GM12878 (cell line): ENCODE measurements at regions not wholly inside any gene's neighbourhood (a gene's known extent, or its start where the extent isn't known, plus 50 kb on each side); places are given as distances from the start of the nearest gene placed in this dataset.

Source experiments
- ATAC-seq: fragments of 200-7000 bp; cut with Tn5 transposase; 3 replicates; pipeline ENCODE4 v1.9.1; 2020; ENCODE audit warnings: mild to moderate bottlenecking, moderate library complexity
- BruUV-seq: library from RNA; stranded (reverse); fragments of 400-500 nt; replicated peaks from 2 replicates; lab custom pipeline; 2021; lab: Mats Ljungman, UMichigan
- CTCF ChIA-PET: fragments of 300-600 bp; sonication (Branson Sonifier 250); formaldehyde crosslinking; extraction: SDS; loops from one replicate; lab custom pipeline; 2021; ENCODE audit warnings: inconsistent platforms; lab: Yijun Ruan, JAX
- POLR2A ChIA-PET: fragments of 350-600 bp; formaldehyde crosslinking; extraction: SDS; loops from one replicate; lab custom pipeline; 2021; ENCODE audit warnings: inconsistent platforms; lab: Charles Lee
- RAD21 ChIA-PET: fragments of 300-600 bp; sonication (Branson Sonifier 250); formaldehyde crosslinking; loops from one replicate; lab custom pipeline; 2023; ENCODE audit warnings: antibody characterized with exemption; ENCODE audit not compliant: unreplicated experiment; lab: Charles Lee
- SMC1A ChIA-PET: fragments of 300-600 bp; sonication (Branson Sonifier 250); formaldehyde crosslinking; loops from one replicate; lab custom pipeline; 2023; ENCODE audit not compliant: unreplicated experiment, uncharacterized antibody; lab: Charles Lee
- DNase-seq: peaks from one replicate; pipeline ENCODE4 v3.0.0-alpha.2; 2011; ENCODE audit warnings: low read depth, low spot score
- FAIRE-seq: peaks from 3 replicates; lab custom pipeline; 2011; peaks lifted over from hg19 to GRCh38; lab: Jason Lieb, UNC
- H2AFZ ChIP-seq: 2 replicates; pipeline ENCODE4 v1.6.0; 2011; ENCODE audit warnings: low read depth, low read length, control low read depth; ENCODE audit not compliant: control insufficient read depth
- H3K27ac ChIP-seq: 2 replicates; pipeline ENCODE4 v1.5.1; 2011; ENCODE audit warnings: control low read depth; ENCODE audit not compliant: control insufficient read depth, insufficient read depth
- H3K27me3 ChIP-seq, 2 experiments: replicated peaks in 1 of 2; 2 replicates each; pipeline versions ENCODE4 v1.6.0 to v1.6.1; 2011; ENCODE audit warnings: low read length in 1 of 2; ENCODE audit not compliant: control insufficient read depth in 2 of 2, insufficient read depth in 2 of 2
- H3K36me3 ChIP-seq, 2 experiments: 2 replicates each; pipeline ENCODE4 v1.5.1; 2011; ENCODE audit warnings: low read length in 1 of 2; ENCODE audit not compliant: control insufficient read depth in 2 of 2, insufficient read depth in 2 of 2
- H3K4me1 ChIP-seq: 2 replicates; pipeline ENCODE4 v1.6.1; 2011; ENCODE audit warnings: mild to moderate bottlenecking, low read length, moderate library complexity, mixed read lengths; ENCODE audit not compliant: control insufficient read depth, insufficient read depth
- H3K4me2 ChIP-seq: 2 replicates; pipeline ENCODE4 v1.6.0; 2011; ENCODE audit warnings: control low read depth; ENCODE audit not compliant: control insufficient read depth, insufficient read depth
- H3K4me3 ChIP-seq: fragments of 200-600 bp; sonication (generic); 2 replicates; pipeline ENCODE4 v1.5.1; 2016
- H3K79me2 ChIP-seq: 2 replicates; pipeline ENCODE4 v1.6.0; 2011; ENCODE audit warnings: low read length; ENCODE audit not compliant: control insufficient read depth, insufficient read depth
- H3K9ac ChIP-seq: 2 replicates; pipeline ENCODE4 v1.8.0; 2011; ENCODE audit warnings: low read length, control low read depth, mixed read lengths; ENCODE audit not compliant: control insufficient read depth, insufficient read depth
- H3K9me3 ChIP-seq: replicated peaks from 3 replicates; pipeline ENCODE4 v1.5.1; 2011; ENCODE audit warnings: mild to moderate bottlenecking, low read length; ENCODE audit not compliant: control insufficient read depth, insufficient read depth
- H4K20me1 ChIP-seq: 2 replicates; pipeline ENCODE4 v1.6.0; 2011; ENCODE audit not compliant: control insufficient read depth, insufficient read depth
- ATF7 ChIP-seq: fragments of 450-650 bp; IDR thresholded peaks from 2 replicates; pipeline ENCODE4 v1.6.1; 2016; ENCODE audit warnings: low read depth, mild to moderate bottlenecking
- E4F1 ChIP-seq: fragments of 450-650 bp; IDR thresholded peaks from 2 replicates; pipeline ENCODE4 v1.6.1; 2018; ENCODE audit warnings: borderline replicate concordance, mild to moderate bottlenecking; ENCODE audit not compliant: partially characterized antibody
- EP300 ChIP-seq, 2 experiments: fragments of 150-350 bp in 1 of 2; IDR thresholded peaks; 2 replicates each; pipeline ENCODE4 v1.6.1; 2011 to 2012; ENCODE audit warnings: low read depth in 2 of 2, low read length in 2 of 2, borderline replicate concordance in 1 of 2, improper control_type of control experiment in 1 of 2, inconsistent platforms in 1 of 2; ENCODE audit not compliant: control insufficient read depth in 1 of 2
- FOXK2 ChIP-seq: fragments of 450-650 bp; IDR thresholded peaks from 2 replicates; pipeline ENCODE4 v1.6.1; 2017; ENCODE audit warnings: mild to moderate bottlenecking, moderate library complexity
- HSF1 ChIP-seq: fragments of 150-350 bp; IDR thresholded peaks from 2 replicates; pipeline ENCODE4 v1.6.1; 2014; ENCODE audit warnings: mild to moderate bottlenecking, low read depth, low read length
- IRF4 ChIP-seq: IDR thresholded peaks from 2 replicates; pipeline ENCODE4 v1.6.1; 2011; ENCODE audit warnings: low read depth, low read length
- KLF5 ChIP-seq: fragments of 450-650 bp; IDR thresholded peaks from 2 replicates; pipeline ENCODE4 v1.6.1; 2014; ENCODE audit warnings: mild to moderate bottlenecking; ENCODE audit not compliant: partially characterized antibody
- NR2F1 ChIP-seq: fragments of 450-650 bp; conservative IDR thresholded peaks from 2 replicates; pipeline ENCODE4 v1.6.1; 2017; ENCODE audit warnings: mild to moderate bottlenecking
- ZBTB33 ChIP-seq: fragments of 450-650 bp; IDR thresholded peaks from 2 replicates; pipeline ENCODE4 v1.6.1; 2017; ENCODE audit warnings: mild to moderate bottlenecking
- ZBTB40 ChIP-seq: fragments of 450-650 bp; IDR thresholded peaks from 2 replicates; pipeline ENCODE4 v1.6.1; 2016; ENCODE audit warnings: mild to moderate bottlenecking, moderate library complexity, borderline replicate concordance
- WGBS: methylation state at CpG from one replicate; pipeline ENCODE4 v1.1.6; 2016; ENCODE audit warnings: low lambda C conversion rate; ENCODE audit not compliant: insufficient replicate concordance, insufficient coverage; ENCODE audit errors: missing lambda C conversion rate; 5-methylcytosine and 5-hydroxymethylcytosine counted together
- in situ Hi-C: fragments of 300-500 bp; cut with MboI; formaldehyde crosslinking; loops from 9 replicates; pipeline ENCODE4 v1.14.3; 2018; ENCODE audit warnings: mixed read lengths
- intact Hi-C: fragments of 100-400 bp; cut with micrococcal nuclease; formaldehyde crosslinking; loops from one replicate; pipeline ENCODE4 v1.14.2; 2022; ENCODE audit not compliant: unreplicated experiment

GRCh38 chr14:61616524-61617185, 78.7 kb upstream of the HIF1A start (continued):
- TF ChIP-seq E4F1 (no peak), ZBTB40 (no peak)

- Histone ChIP-seq H3K9me3 (no peaks in the 10 kb centered on the region), H3K4me2 (no peak overlapping the region), H3K4me1 (peaks cover 2% of the 10 kb centered on the region; the same call in 1 of the 2 replicates), H2AFZ (no peak overlapping the region), H3K4me3 (no peak overlapping the region), H3K79me2 (no peaks in the 10 kb centered on the region), H3K27me3 (no peaks in the 10 kb centered on the region), H4K20me1 (no peaks in the 10 kb centered on the region), H3K36me3 (no peaks in the 10 kb centered on the region), H3K9ac (no peak overlapping the region), H3K27ac (no peak overlapping the region)
- no peak for DNase-seq
- SMC1A ChIA-PET: interaction anchor here (0.7 kb wide), 1 partner anchor 95 kb away, joined by 3 read pairs; no protein-coding TSS in a partner anchor
- 67% methylated on average over 5 of the region's 5 CpGs for WGBS
- no peak for TF ChIP-seq ZBTB33
- no peak for TF ChIP-seq IRF4
- no peak for TF ChIP-seq HSF1
- no peak for TF ChIP-seq ATF7
- TF ChIP-seq KLF5: no peak
- TF ChIP-seq EP300 (IDR thresholded peaks at IDR 0.05; ENCODE audit: borderline replicate concordance in 1 of 2, control insufficient read depth in 1 of 2, low read depth in 2 of 2, low read length in 2 of 2): no peak
- no peak for TF ChIP-seq FOXK2
- no peak for TF ChIP-seq NR2F1
- intact Hi-C loops (no loop called here), in situ Hi-C loops (no loop called here)
- no TSS peak for BruUV-seq
- CTCF ChIA-PET: no interaction called here
- RAD21 ChIA-PET: no interaction called here
- POLR2A ChIA-PET: no interaction called here
- ATAC-seq: no peak
- FAIRE-seq: no peak
Observed at GRCh38 chr14:61618448-61618847, 76.9 kb upstream of the HIF1A start.
